Fibroblast of villous mesenchyme (primary cell): ENCODE measurements at regions not wholly inside any gene's neighbourhood (a gene's known extent, or its start where the extent isn't known, plus 50 kb on each side); places are given as distances from the start of the nearest gene placed in this dataset.

Source experiments
- DNase-seq: peaks from one replicate; pipeline ENCODE4 v3.0.0-alpha.2; 2010; ENCODE audit warnings: low read depth
- H3K4me3 ChIP-seq: 2 replicates; pipeline ENCODE4 v1.5.1; 2011; ENCODE audit warnings: low read depth, mild to moderate bottlenecking, low read length
- CTCF ChIP-seq: IDR thresholded peaks from 2 replicates; pipeline ENCODE4 v1.5.1; 2012; ENCODE audit warnings: low read depth, mild to moderate bottlenecking, low read length; ENCODE audit not compliant: insufficient read depth

GRCh38 chr4:16384576-16384975, 158.3 kb upstream of the TAPT1 start:
- no peak for DNase-seq
- no peak overlapping the region for H3K4me3 ChIP-seq
- no peak for TF ChIP-seq CTCF

- H3K4me3 ChIP-seq = no peak overlapping the region
- TF ChIP-seq CTCF = no peak
- DNase-seq = no peak
Observed at GRCh38 chr4:16382571-16382970, 156.3 kb upstream of the TAPT1 start.

GRCh38 chr4:16377887-16378286, 151.6 kb upstream of the TAPT1 start:
- DNase-seq = no peak
- no peak overlapping the region for H3K4me3 ChIP-seq
- no peak for TF ChIP-seq CTCF

- no peak for TF ChIP-seq CTCF
- no peak overlapping the region for H3K4me3 ChIP-seq
- DNase-seq = no peak
Observed at GRCh38 chr4:16365036-16365569, 138.8 kb upstream of the TAPT1 start.

GRCh38 chr4:16360694-16361262, 134.5 kb upstream of the TAPT1 start:
- H3K4me3 ChIP-seq = peak overlapping the region; percentile 58
- peak; percentile 16 for DNase-seq
- TF ChIP-seq CTCF = no peak

GRCh38 chr4:16353165-16353564, 126.9 kb upstream of the TAPT1 start:
- DNase-seq = no peak
- no peak overlapping the region for H3K4me3 ChIP-seq
- no peak for TF ChIP-seq CTCF

GRCh38 chr4:16351161-16351560, 124.9 kb upstream of the TAPT1 start:
- no peak for TF ChIP-seq CTCF
- no peak overlapping the region for H3K4me3 ChIP-seq
- no peak for DNase-seq
